Keratinocyte (primary cell): ENCODE measurements at regions not wholly inside any gene's neighbourhood (a gene's known extent, or its start where the extent isn't known, plus 50 kb on each side); places are given as distances from the start of the nearest gene placed in this dataset.

ENCODE experiments used
- EZH2 ChIP-seq: IDR thresholded peaks from one replicate; pipeline ENCODE4 v1.6.1; 2012; ENCODE audit warnings: inconsistent platforms, mild to moderate bottlenecking, low read length, moderate library complexity
- TF ChIP-seq, protein P1 (sequence below), 3 experiments: IDR thresholded peaks in 1 of 3; conservative IDR thresholded peaks in 1 of 3; optimal IDR thresholded peaks in 1 of 3; 2 replicates in 2 of 3; 3 replicates in 1 of 3; pipeline versions ENCODE3 to v1.5.1; 2011; ENCODE audit warnings: low read length in 3 of 3, mild to moderate bottlenecking in 3 of 3, moderate library complexity in 2 of 3, control low read depth in 1 of 3, inconsistent platforms in 1 of 3; ENCODE audit not compliant: insufficient read depth in 2 of 3; ENCODE audit errors: extremely low read depth in 1 of 3

DNA sequence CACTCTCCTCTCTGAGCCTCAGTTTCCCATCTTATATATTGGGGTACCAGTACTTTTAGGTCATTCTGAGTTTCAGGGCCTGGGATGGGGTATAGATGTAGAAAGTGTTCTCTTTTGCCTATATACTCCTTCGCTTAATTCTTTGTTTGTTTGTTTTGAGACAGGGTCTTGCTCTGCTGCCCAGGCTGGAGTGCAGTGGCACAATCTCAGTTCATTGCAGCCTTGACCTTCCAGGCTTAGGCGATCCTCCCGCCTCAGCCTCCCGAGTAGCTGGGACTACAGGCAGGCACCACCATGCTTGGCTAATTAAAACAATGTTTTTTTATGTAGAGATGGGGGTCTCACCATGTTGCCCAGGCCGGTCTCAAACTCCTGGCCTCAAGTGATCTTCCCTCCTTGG is 152.1 kb downstream of the AACS start:
- TF ChIP-seq, protein P1, sequence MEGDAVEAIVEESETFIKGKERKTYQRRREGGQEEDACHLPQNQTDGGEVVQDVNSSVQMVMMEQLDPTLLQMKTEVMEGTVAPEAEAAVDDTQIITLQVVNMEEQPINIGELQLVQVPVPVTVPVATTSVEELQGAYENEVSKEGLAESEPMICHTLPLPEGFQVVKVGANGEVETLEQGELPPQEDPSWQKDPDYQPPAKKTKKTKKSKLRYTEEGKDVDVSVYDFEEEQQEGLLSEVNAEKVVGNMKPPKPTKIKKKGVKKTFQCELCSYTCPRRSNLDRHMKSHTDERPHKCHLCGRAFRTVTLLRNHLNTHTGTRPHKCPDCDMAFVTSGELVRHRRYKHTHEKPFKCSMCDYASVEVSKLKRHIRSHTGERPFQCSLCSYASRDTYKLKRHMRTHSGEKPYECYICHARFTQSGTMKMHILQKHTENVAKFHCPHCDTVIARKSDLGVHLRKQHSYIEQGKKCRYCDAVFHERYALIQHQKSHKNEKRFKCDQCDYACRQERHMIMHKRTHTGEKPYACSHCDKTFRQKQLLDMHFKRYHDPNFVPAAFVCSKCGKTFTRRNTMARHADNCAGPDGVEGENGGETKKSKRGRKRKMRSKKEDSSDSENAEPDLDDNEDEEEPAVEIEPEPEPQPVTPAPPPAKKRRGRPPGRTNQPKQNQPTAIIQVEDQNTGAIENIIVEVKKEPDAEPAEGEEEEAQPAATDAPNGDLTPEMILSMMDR (optimal IDR thresholded peaks at IDR 0.05 in 1 of 3, IDR thresholded peaks at IDR 0.05 in 1 of 3, conservative IDR thresholded peaks at IDR 0.05 in 1 of 3; ENCODE audit: extremely low read depth in 1 of 3, insufficient read depth in 2 of 3, low read length in 3 of 3), result no peak
- TF ChIP-seq EZH2, result no peak
